GM19238 (cell line): ENCODE measurements at regions not wholly inside any gene's neighbourhood (a gene's known extent, or its start where the extent isn't known, plus 50 kb on each side); places are given as distances from the start of the nearest gene placed in this dataset.
"Not testable (repeated sequence)": the region's sequence is repeated elsewhere in the genome, so short reads cannot be mapped to it uniquely, and the experiment has no call there.

ENCODE experiments used
- DNase-seq: peaks from one replicate; pipeline ENCODE4 v3.0.0; 2011; ENCODE audit warnings: low spot score; ENCODE audit not compliant: insufficient read length

DNA sequence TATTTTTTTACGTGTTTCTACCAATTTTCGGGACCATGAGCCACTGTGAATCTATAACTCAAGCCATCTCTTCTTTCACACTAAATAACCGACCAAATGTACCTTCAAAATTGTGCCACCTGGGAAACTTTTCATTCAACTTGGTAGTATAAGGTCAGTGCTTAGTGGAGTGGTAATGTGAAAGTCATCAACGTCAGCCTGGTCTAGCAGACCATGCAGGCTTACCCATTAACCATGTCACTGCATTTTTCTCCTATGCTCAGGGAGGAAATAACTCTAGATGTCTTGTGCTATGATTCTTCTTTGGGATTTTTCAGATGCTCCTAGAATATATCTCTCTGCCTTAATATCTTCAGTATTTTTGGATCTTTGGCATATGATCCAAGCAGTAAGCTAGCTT lies 1075.4 kb upstream of the POT1 start:
- no peak for DNase-seq

DNA sequence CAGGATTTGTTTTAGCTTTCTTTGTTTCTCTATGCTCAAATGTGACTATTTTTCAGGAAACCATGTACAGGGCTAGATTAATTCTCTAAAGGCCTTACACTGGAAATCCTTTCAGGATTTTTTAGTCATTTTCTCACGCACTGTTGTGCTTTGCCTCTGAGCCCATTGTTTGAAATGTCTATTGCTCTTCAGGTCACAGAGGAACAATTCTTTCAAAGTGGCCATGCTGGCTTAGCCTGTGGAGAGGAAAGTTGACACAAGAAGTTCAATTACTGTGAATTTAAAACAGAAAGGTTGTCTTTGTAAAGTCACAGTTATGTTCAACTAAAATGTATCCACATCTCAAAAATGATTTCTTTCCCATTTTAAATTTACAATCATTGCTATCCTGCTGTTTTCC lies 1071.7 kb upstream of the POT1 start:
- DNase-seq = no peak

DNA sequence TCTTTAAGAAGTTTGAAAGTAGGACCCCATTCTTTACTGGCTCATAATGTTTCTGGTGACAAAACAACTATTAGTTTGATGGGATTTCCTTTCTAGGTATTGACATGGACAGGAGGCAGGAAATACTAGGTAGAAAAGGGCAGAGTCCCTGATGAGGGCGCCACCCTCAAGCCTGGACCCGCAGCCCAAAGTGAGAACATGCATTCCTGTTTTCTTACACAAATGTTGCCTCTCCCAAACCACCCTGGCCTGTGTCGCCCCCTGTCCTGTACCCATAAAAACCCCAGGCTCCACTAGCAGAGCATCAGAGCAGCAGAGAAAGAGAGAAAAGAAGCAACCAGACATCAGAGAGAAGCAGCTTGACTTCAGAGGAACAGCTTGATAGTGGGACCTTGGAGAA lies 1055.2 kb upstream of the POT1 start:
- no peak for DNase-seq

DNA sequence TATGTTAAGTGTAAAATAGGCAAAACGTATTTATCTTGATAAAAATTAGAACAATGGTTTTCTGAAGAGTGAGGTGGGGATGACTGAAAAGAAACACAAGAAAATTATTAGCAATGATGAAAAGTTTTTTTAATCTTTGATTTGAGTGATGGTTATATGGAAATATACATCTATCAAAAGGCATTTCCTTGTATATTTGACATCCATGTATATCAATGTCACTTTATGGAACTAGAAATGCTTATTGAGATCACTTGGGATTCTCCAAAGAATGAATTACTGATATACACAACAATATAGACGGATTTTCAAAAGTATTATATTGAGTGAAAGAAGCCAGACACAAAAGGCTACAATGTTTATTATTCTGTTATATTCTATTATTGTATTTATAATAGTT lies 1042.0 kb upstream of the POT1 start:
- DNase-seq = no peak

DNA sequence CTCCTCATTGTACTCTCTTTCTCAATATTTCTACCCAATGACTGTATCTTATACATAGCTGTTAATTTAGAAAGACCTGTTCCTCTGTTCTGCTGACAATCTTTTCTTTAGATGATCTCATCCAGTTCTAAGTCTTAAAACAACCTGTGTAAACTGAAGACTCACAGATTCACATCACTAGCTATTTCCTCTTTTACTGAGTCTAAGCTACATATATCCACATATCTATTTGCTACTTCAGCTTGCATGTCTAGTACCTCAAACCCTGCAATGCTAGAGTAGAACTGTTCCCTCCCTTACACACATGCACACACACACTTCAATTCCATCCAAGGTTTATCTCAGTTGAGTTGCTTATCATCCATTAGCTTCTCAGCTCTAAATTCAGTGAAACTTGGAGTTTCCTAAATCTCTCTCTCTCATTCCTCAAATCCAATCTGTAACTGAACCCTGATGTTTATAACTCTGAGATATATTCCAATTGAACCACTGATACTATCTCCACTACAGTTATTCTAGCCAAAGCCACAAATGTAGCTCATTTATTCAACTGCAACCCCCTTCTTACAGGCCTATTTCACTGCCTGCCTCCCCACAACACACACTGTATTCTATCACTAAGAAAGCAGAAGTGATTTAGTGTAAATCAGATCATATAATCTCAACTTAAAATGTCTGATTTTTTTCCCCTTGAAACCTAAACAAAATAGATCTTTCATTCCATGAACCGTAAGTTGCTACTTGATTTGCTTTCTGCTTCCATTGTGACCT lies 1036.8 kb upstream of the POT1 start:
- no peak for DNase-seq

DNA sequence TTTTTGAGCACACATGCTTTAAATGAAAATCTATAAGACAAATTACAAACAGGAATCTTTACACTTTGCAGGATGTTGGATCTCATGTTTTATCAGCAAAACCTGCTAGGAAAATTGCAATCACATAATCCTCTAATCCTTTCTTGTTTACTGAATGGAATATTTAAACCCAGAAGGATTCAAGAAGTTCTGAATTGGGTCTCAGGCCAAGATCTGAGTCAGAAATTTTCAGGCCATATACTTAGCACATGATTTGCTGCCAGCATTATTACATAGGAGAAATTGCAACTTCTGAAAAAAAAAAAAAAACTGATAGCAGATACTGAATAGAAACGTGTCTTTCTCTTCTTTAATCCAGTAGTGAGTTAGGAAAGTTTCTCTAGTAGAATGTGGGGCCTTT lies 1005.3 kb upstream of the POT1 start:
- no peak for DNase-seq

DNA sequence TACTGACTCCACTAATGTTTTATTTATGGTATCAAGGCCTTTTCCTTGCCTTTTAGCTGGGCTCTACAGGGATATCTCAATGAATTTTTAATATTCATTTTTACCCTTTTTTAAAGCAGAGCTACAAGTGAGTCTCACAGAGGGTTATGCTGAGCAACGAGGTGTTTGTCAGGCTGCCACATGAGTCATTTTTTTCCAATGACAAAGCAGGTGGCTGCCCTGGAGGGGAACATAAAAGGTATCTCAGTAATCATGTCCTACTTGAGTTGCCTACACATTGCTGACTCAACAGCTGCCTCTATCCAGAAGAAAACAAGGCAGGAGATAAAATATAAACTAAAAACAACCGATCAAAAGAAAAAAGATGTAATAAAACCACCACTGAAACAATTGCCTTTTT lies 1004.9 kb upstream of the POT1 start:
- no peak for DNase-seq

DNA sequence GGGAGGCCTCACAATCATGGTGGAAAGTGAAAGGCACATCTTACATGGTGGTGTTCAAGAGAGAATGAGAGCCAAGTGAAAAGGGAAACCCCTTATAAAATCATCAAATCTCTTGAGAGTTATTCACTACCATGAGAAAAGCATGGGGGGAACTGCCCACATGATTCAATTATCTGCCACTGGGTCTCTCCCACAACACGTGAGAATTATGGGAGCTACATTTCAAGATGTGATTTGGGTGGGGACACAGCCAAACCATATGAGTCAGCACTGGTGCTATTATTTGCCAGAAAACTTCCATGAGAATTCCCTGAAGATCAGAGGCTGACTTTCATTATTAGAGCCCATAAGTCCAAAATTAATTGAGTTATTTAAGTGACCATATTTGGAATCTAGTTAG lies 1001.2 kb upstream of the POT1 start:
- no peak for DNase-seq

DNA sequence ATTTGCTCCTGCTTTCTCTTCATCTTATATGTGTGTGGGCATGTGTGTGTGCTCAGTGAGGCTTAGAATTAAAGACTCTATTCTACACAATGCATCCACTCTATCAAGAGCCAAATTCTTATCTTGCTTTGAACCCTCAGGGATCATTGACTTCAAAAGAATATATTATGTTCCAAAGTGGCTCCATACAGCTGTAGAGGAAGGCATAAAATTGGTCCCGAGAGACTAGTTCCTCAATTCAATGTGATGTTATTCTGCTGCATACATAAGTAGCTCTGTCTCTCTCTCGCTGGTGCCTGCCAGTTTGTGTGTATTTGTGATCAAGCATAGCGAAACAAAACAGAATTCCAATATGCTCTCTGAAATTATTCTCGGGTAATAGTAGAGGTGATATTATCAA lies 997.9 kb upstream of the POT1 start:
- DNase-seq = no peak

DNA sequence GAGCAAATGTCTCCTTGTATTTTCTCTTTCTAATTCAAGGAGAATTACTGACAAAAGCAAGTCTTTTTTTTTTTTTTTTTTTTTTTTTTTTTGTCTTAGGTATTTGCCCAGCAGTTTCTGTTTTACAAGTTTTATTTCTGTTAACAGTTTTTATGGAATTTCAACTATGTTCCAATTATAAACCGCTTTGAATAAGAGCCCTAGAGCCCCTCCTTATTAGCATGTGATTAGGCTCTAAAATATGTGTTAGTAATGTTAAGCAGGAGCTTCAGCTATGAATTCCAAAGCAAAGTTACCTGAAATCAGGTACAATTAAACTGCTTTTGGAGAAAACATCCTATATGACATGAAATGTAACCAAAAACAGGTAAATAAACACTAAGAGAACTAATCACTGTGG lies 997.0 kb upstream of the POT1 start:
- DNase-seq = no peak

DNA sequence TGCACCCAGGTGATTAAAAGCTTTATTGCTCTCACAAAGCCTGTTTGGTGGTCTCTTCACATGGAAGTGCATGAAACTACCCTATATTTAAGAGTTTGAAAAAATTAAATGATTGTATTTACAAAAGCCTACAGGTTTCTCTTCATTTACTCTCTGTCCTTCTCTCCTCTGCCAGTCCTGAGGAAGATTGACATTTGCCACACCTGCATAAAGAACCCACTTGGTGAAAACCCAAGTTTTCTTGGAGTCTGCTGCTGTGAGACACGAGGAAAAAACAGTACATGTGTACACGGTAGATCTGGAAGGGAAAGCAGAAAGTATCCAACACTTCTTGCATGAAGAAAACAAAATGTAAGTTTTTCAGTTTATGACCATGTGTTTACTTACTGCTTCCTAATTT lies 994.4 kb upstream of the POT1 start:
- DNase-seq = no peak

DNA sequence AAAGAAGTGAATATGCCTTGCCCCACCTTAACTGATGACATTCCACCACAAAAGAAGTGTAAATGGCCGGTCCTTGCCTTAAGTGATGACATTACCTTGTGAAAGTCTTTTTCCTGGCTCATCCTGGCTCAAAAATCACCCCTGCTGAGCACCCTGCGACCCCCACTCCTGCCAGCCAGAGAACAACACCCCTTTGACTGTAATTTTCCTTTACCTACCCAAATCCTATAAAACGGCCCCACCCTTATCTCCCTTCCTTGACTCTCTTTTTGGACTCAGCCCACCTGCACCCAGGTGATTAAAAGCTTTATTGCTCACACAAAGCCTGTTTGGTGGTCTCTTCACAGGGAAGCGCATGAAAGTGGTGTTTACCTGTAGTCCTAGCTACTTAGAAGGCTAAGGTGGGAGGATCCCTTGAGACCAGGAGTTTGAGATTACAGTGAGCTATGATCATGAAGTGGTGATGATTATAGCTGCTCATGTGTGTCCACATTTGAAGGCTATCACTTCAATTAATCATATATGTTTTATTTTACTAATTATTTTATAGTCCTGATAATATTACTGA lies 985.8 kb upstream of the POT1 start:
- not testable (repeated sequence) for DNase-seq

DNA sequence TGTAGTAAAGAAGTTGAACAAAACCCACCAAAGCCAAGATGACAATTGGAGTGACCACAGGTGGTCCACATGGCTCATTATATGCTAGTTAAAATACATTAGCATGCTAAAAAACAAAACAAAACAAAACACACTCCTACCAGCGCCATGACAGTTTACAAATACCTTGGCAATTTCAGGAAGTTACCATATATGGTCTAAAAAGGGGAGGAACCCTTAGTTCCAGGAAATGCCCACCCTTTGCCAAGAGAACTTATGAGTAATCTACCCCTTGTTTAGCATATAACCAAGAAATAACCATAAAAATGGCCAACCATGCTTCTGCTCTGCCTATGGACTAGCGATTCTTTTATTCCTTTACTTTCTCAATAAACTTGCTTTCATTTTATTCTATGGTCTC lies 979.1 kb upstream of the POT1 start:
- DNase-seq = no peak

DNA sequence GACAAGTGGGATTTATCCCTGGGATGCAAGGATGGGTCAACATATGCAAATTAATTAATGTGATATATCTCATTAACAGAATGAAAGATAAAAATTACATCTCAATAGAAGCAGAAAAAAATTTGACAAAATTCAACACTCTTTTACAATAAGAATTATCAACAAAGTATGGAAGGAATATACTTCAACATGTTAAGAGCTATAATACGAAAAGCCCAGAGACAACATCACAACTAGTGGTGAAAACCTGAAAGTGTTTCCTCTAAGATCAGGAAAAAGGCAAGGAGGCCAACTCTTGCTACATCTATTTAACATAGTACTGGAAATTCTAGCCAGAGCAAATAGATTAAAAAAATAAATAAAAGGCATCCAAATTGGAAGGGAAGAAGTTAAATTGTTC lies 970.0 kb upstream of the POT1 start:
- no peak for DNase-seq

DNA sequence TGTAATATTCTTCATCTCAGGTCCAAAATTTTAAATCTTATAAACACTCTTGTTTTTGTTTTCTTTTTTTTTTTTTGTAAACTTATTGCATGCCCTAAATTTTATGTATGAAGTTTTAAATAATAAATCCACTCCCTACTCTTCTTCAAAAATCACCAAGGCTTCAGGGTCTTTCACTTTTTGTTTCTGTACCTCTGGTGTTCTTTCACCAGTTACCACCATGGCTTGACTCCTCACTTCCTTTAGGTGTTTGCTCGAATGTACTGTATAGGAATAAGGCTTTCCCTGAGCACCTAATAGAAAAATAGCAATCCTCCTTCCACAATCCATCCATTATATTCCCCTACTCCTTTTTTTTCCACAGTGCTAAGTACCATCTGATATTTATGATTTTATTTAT lies 962.8 kb upstream of the POT1 start:
- no peak for DNase-seq

DNA sequence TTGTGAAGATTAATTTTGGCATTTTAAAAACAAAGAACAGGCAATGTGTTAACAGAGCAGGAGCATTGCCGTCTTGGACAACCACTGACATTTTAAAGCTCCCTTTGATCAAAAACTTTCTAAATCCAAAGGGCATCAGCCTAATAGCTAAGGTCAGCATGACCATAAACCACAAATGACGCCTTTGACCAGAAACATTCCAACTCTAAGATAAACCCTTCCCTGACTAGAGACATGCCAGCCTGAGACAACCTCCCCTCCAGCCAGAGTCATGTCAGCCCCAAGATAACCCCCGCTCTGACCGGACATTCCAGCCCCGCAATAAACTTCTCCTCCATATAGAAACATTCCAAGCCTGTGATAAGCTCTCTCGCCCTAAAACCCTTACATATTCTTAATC lies 949.4 kb upstream of the POT1 start:
- DNase-seq = no peak

DNA sequence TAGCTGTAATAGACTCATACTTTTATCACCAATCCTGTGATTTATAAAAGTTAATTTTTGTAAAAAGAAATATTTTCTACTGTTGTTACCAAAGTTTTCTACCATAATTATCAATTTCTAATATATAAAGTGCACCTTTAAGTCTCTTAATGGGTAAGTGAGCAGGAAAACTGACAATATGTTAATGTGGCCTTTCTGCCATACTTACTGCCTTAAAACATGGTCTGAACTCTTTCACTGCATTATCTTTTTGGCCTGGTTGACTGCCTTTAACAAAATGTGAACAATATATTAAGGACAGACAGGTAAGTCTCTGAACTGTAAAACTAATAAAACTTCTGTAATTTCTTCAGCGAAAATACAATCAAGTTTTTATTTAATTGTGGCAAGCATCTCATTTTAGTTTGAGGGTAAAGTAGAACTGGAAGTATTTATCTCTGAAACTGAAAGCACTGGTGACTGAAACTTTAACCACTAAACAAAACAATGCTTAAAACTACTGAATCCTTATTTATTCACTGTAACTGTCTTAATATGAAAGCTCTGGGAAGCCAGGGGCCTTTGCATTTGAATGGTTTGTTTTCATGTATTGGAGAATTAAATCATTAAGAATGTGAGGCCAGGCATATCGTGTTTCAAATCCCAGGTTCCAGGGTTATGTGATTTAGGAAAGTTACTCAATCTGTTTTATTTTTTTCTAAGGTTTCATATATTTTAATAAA lies 948.8 kb upstream of the POT1 start:
- DNase-seq = no peak

DNA sequence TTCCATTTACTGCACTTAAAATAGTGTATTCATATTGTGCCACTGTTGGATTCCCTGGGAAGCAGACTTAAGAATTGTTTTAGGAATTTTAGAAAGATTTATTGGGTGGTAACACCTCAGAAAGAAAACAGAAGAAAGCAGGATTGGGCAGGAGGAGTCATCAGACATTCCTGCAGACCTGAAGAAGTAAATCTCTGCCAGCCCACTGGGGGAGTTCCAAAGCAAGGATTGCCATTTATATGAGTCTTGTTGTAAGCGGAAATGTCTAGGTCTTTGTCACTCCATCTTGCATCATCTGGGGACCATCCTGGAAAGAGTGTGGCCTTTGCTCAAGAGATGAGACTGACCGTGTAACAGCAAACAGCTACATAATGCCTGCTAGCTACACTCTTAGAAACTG lies 947.6 kb upstream of the POT1 start:
- DNase-seq = no peak

DNA sequence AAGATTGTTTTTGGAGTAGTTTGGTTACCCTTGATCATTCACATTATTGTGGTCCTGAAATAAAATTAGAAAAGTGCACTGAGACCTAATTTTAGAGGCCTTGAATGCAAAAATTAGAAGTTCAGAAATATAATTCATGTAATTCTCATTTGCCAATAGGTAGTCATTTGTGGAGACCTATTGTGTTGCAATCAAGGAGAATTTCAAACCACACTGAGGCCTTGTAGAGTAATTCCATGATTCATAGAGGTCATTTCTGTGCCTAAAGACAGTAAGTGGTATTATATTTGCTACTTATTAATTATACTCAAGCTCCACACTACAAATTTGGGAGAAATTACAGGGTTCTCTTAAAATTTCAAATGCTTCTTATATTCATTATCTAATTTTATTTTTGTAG lies 946.8 kb upstream of the POT1 start:
- DNase-seq = no peak

DNA sequence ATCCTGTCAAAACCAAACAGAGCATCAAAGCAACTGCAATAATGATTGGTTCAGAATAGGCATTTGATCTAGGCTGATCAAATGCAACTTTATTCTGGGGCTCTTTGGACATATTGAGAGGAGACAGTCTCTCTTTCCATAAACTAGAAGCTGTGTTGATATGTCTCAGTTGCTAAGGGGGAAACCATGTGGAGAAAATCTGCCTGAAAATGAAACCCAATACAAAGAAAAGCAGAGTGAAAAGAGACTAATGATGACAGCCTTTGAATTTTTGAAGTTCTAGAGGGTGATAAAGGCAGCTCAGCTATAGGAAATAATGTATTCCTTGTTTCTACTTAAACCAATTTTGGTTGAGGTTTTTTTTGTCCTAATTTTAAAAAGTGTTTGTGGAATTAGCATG lies 941.8 kb upstream of the POT1 start:
- DNase-seq = no peak

DNA sequence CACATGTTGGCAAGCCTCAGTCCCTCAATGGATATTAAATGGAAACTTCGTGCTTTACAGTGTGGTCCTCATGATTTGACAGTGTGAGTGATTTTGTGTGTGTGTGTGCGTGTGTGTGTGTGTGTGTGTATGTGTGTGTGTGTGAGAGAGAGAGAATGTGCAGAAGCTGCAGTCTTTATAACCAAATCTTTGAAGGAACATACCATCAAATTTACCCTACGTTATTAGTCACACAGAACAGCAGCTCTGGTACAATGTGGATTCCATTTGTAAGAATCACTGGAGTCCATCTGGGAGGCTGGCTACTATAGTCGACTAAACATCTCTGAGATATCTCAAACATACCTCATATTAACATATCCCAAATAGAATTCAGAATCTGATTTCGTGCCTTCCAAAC lies 928.0 kb upstream of the POT1 start:
- no peak for DNase-seq

DNA sequence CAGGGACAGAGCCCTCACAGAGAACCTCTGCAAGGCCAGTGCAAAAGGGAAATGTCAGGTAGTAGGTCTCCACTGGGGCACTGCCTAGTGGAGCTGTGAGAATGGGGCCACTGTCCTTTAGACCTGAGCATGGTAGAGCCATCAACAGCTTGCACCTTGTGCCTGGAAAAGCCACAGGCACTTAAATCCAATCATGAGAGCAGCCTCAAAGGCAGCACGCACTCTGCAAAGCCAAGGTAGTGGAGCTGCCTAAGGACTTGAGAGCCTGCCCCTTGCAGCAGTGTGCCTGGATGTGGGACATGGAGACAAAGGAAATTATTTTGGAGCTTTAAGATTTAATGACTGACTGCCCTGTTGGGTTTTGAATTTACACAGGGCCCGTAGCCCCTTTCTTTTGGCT lies 918.5 kb upstream of the POT1 start:
- DNase-seq = no peak

DNA sequence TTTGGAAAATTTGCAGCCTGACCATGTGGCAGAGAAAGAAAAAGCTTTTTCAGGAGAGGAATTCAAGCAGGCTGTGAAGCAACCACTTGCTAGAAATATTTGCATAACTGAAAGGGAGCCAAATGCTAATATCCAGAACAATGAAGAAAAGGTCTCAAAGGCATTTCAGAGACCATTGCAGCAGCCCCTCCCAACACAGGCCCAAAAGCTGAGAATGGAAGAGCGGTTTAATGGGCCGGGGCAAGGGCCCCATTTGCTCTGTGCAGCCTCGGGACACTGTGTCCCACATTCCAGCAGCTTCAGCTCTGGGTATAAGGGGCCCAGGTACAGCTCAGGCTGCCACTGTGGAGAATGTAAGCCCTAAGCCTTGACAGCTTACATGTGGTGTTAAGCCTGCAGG lies 918.1 kb upstream of the POT1 start:
- DNase-seq = no peak
